ENCODE measurements at regions not wholly inside any gene's neighbourhood (a gene's known extent, or its start where the extent isn't known, plus 50 kb on each side); places are given as distances from the start of the nearest gene placed in this dataset.
"Not testable (repeated sequence)": the region's sequence is repeated elsewhere in the genome, so short reads cannot be mapped to it uniquely, and the experiment has no call there.

GRCh38 chr2:37722971-37723370 is 51.5 kb upstream of the CDC42EP3 start:
- H3K27me3 Mint-ChIP-seq; H3K4me1 Mint-ChIP-seq; H3K27ac Mint-ChIP-seq; H3K9me3 Mint-ChIP-seq; ATAC-seq (replicated peaks); H3K4me3 Mint-ChIP-seq; H3K36me3 Mint-ChIP-seq (ENCODE audit: low read depth): not testable (repeated sequence)

- ATAC-seq (replicated peaks) = peak; percentile 94
- H3K27ac Mint-ChIP-seq = no peak overlapping the region
- H3K27me3 Mint-ChIP-seq = no peaks in the 10 kb centered on the region
- H3K9me3 Mint-ChIP-seq = no peaks in the 10 kb centered on the region
- no peak overlapping the region for H3K4me3 Mint-ChIP-seq
- peaks cover 4% of the 10 kb centered on the region for H3K4me1 Mint-ChIP-seq
- H3K36me3 Mint-ChIP-seq (ENCODE audit: low read depth) = no peaks in the 10 kb centered on the region
Measured at GRCh38 chr2:37730037-37730818, 58.8 kb upstream of the CDC42EP3 start.

GRCh38 chr2:37732412-37732811 is 61.0 kb upstream of the CDC42EP3 start:
- H3K36me3 Mint-ChIP-seq (ENCODE audit: low read depth); H3K9me3 Mint-ChIP-seq; H3K4me1 Mint-ChIP-seq; H3K27ac Mint-ChIP-seq; ATAC-seq (replicated peaks); H3K4me3 Mint-ChIP-seq; H3K27me3 Mint-ChIP-seq: not testable (repeated sequence)

- no peak for ATAC-seq (replicated peaks)
- no peaks in the 10 kb centered on the region for H3K36me3 Mint-ChIP-seq (ENCODE audit: low read depth)
- peaks cover 4% of the 10 kb centered on the region for H3K4me1 Mint-ChIP-seq
- H3K4me3 Mint-ChIP-seq = no peak overlapping the region
- H3K9me3 Mint-ChIP-seq = peaks cover 5% of the 10 kb centered on the region
- H3K27ac Mint-ChIP-seq = no peak overlapping the region
- H3K27me3 Mint-ChIP-seq = no peaks in the 10 kb centered on the region
Measured at GRCh38 chr2:37733251-37733650, 61.8 kb upstream of the CDC42EP3 start.

- H3K4me1 Mint-ChIP-seq; H3K27ac Mint-ChIP-seq; H3K9me3 Mint-ChIP-seq; H3K36me3 Mint-ChIP-seq (ENCODE audit: low read depth); H3K27me3 Mint-ChIP-seq; H3K4me3 Mint-ChIP-seq; ATAC-seq (replicated peaks): not testable (repeated sequence)
Measured at GRCh38 chr2:37733955-37734354, 62.5 kb upstream of the CDC42EP3 start.

GRCh38 chr2:37734891-37735523 is 63.6 kb upstream of the CDC42EP3 start:
- H3K27me3 Mint-ChIP-seq; ATAC-seq (replicated peaks); H3K36me3 Mint-ChIP-seq (ENCODE audit: low read depth): not testable (repeated sequence)

GRCh38 chr2:37735524-37735910 is 64.1 kb upstream of the CDC42EP3 start:
- not testable (repeated sequence) for H3K4me3 Mint-ChIP-seq; H3K36me3 Mint-ChIP-seq (ENCODE audit: low read depth); ATAC-seq (replicated peaks); H3K9me3 Mint-ChIP-seq; H3K27me3 Mint-ChIP-seq; H3K27ac Mint-ChIP-seq; H3K4me1 Mint-ChIP-seq

More at GRCh38 chr2:37734891-37735523, 63.6 kb upstream of the CDC42EP3 start:
- not testable (repeated sequence) for H3K4me3 Mint-ChIP-seq, H3K9me3 Mint-ChIP-seq, H3K4me1 Mint-ChIP-seq, H3K27ac Mint-ChIP-seq

- Mint-ChIP-seq H3K27ac (no peak overlapping the region), H3K4me3 (no peak overlapping the region), H3K9me3 (peaks cover 5% of the 10 kb centered on the region), H3K4me1 (no peaks in the 10 kb centered on the region), H3K36me3 (ENCODE audit: low read depth) (no peaks in the 10 kb centered on the region), H3K27me3 (no peaks in the 10 kb centered on the region)
- no peak for ATAC-seq (replicated peaks)
Measured at GRCh38 chr2:37737507-37737906, 66.1 kb upstream of the CDC42EP3 start.

GRCh38 chr2:37738266-37738885 is 66.9 kb upstream of the CDC42EP3 start:
- H3K36me3 Mint-ChIP-seq (ENCODE audit: low read depth) = no peaks in the 10 kb centered on the region
- H3K9me3 Mint-ChIP-seq = peaks cover 5% of the 10 kb centered on the region
- no peak overlapping the region for H3K27ac Mint-ChIP-seq
- H3K27me3 Mint-ChIP-seq = no peaks in the 10 kb centered on the region
- no peak for ATAC-seq (replicated peaks)
- no peaks in the 10 kb centered on the region for H3K4me1 Mint-ChIP-seq
- no peak overlapping the region for H3K4me3 Mint-ChIP-seq

GRCh38 chr2:37739153-37739552 is 67.7 kb upstream of the CDC42EP3 start:
- Mint-ChIP-seq H3K4me1 (no peaks in the 10 kb centered on the region), H3K9me3 (peaks cover 5% of the 10 kb centered on the region), H3K36me3 (ENCODE audit: low read depth) (no peaks in the 10 kb centered on the region), H3K27me3 (no peaks in the 10 kb centered on the region), H3K27ac (no peak overlapping the region), H3K4me3 (no peak overlapping the region)
- no peak for ATAC-seq (replicated peaks)

GRCh38 chr2:37740164-37740739 is 68.8 kb upstream of the CDC42EP3 start:
- Mint-ChIP-seq H3K4me1 (no peaks in the 10 kb centered on the region), H3K27ac (no peak overlapping the region), H3K4me3 (no peak overlapping the region), H3K27me3 (no peaks in the 10 kb centered on the region), H3K9me3 (peaks cover 5% of the 10 kb centered on the region), H3K36me3 (ENCODE audit: low read depth) (no peaks in the 10 kb centered on the region)
- ATAC-seq (replicated peaks) = no peak

- no peak overlapping the region for H3K27ac Mint-ChIP-seq
- H3K4me3 Mint-ChIP-seq = no peak overlapping the region
- H3K36me3 Mint-ChIP-seq (ENCODE audit: low read depth) = no peaks in the 10 kb centered on the region
- H3K4me1 Mint-ChIP-seq = peaks cover 2% of the 10 kb centered on the region
- H3K9me3 Mint-ChIP-seq = no peaks in the 10 kb centered on the region
- H3K27me3 Mint-ChIP-seq = no peaks in the 10 kb centered on the region
- no peak for ATAC-seq (replicated peaks)
Measured at GRCh38 chr2:37742286-37742685, 70.8 kb upstream of the CDC42EP3 start.

- no peak overlapping the region for H3K27ac Mint-ChIP-seq
- no peak overlapping the region for H3K4me3 Mint-ChIP-seq
- H3K27me3 Mint-ChIP-seq = no peaks in the 10 kb centered on the region
- ATAC-seq (replicated peaks) = no peak
- no peaks in the 10 kb centered on the region for H3K36me3 Mint-ChIP-seq (ENCODE audit: low read depth)
- no peaks in the 10 kb centered on the region for H3K9me3 Mint-ChIP-seq
- peaks cover 15% of the 10 kb centered on the region for H3K4me1 Mint-ChIP-seq
Measured at GRCh38 chr2:37744010-37744409, 72.6 kb upstream of the CDC42EP3 start.

- H3K36me3 Mint-ChIP-seq (ENCODE audit: low read depth); ATAC-seq (replicated peaks); H3K27me3 Mint-ChIP-seq; H3K9me3 Mint-ChIP-seq; H3K27ac Mint-ChIP-seq; H3K4me3 Mint-ChIP-seq: not testable (repeated sequence)
- H3K4me1 Mint-ChIP-seq = peaks cover 15% of the 10 kb centered on the region
Measured at GRCh38 chr2:37744961-37745360, 73.5 kb upstream of the CDC42EP3 start.

GRCh38 chr2:37746011-37746410 is 74.6 kb upstream of the CDC42EP3 start:
- H3K27me3 Mint-ChIP-seq; H3K36me3 Mint-ChIP-seq (ENCODE audit: low read depth); H3K27ac Mint-ChIP-seq; ATAC-seq (replicated peaks); H3K9me3 Mint-ChIP-seq; H3K4me3 Mint-ChIP-seq: not testable (repeated sequence)
- peaks cover 15% of the 10 kb centered on the region for H3K4me1 Mint-ChIP-seq

Measured in activated T-helper 17 cell treated with anti-CD3 and anti-CD28 coated beads, Interleukin-2, amount 50 U/mL, for 72 hours (primary cell).